ENCODE measurements at regions not wholly inside any gene's neighbourhood (a gene's known extent, or its start where the extent isn't known, plus 50 kb on each side); places are given as distances from the start of the nearest gene placed in this dataset.

DNA sequence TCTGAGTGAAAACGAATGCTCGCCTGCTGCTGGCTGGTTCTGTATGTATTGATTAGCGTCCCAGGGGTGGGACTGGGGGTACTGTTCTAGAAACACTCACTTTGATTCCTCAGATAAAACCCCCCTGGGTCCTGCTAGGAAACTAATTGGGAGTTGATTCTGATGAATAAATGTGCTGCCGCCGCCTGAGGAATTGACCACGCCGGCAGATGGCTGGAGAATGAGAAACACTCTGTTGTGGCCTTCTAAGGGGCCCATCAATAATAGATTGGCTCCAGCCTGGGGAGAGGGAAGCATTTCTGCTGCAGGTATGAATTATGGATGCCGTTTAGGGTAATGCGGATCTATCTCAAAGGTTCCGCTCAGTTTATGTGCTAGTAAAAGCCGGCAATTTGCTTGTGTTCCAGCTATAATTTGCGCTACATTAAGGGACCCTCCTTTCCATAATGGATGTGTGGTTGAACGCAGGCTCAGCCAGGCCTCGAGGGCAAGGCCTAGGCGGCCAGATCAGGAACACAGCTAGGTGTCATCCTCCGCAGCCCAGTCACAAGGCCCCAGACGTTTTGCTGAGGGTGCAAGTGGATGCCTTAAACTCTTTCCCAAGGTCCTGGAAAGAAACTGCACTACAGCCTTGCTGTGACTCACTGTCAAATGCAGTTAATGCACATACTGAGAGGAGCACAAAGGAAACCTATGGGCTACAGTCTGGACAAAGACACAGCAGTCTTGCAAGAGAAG lies 132.2 kb upstream of the HS3ST2 start:
- TF ChIP-seq CTCF (IDR thresholded peaks at IDR 0.05; ENCODE audit: borderline replicate concordance, control extremely low read depth, extremely low read depth, insufficient read depth, missing control alignments), result no peak
- in situ Hi-C loops (cut with MboI; ENCODE audit: low sequenced_read_pairs, unreplicated experiment), result no loop called here
- no peak for DNase-seq (ENCODE audit: low spot score)

GRCh38 chr16:22683258-22683657 lies 130.7 kb upstream of the HS3ST2 start:
- in situ Hi-C loops (cut with MboI; ENCODE audit: low sequenced_read_pairs, unreplicated experiment), result no loop called here
- DNase-seq (ENCODE audit: low spot score), result no peak
- no peak for TF ChIP-seq CTCF (IDR thresholded peaks at IDR 0.05; ENCODE audit: borderline replicate concordance, control extremely low read depth, extremely low read depth, insufficient read depth, missing control alignments)

GRCh38 chr16:22683730-22684573 lies 130.0 kb upstream of the HS3ST2 start:
- TF ChIP-seq CTCF (IDR thresholded peaks at IDR 0.05; ENCODE audit: borderline replicate concordance, control extremely low read depth, extremely low read depth, insufficient read depth, missing control alignments), result no peak
- DNase-seq (ENCODE audit: low spot score), result no peak
- in situ Hi-C loops (cut with MboI; ENCODE audit: low sequenced_read_pairs, unreplicated experiment), result no loop called here

GRCh38 chr16:22684574-22685458 lies 129.1 kb upstream of the HS3ST2 start:
- DNase-seq (ENCODE audit: low spot score), result no peak
- in situ Hi-C loops (cut with MboI; ENCODE audit: low sequenced_read_pairs, unreplicated experiment), result no loop called here
- no peak for TF ChIP-seq CTCF (IDR thresholded peaks at IDR 0.05; ENCODE audit: borderline replicate concordance, control extremely low read depth, extremely low read depth, insufficient read depth, missing control alignments)

DNA sequence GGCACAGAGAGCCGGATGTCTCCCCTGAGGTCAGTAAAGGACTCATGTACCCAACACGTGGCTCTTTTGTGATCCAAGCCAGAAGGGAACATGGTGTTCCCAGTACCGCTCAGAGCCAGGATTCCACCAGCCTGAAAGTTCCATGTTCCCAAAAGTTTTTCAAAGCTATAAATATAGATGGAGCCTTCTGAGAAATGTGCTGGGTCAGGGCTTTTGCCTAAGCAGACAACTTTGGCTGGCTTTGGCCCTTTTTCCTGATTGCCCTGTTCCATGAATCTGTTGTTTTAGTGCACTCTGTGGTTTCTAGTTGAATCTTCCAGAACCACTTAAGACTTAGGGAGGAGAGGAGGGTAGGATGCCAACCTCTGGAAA lies 128.5 kb upstream of the HS3ST2 start:
- no peak for DNase-seq (ENCODE audit: low spot score)
- in situ Hi-C loops (cut with MboI; ENCODE audit: low sequenced_read_pairs, unreplicated experiment), result no loop called here
- no peak for TF ChIP-seq CTCF (IDR thresholded peaks at IDR 0.05; ENCODE audit: borderline replicate concordance, control extremely low read depth, extremely low read depth, insufficient read depth, missing control alignments)

GRCh38 chr16:22687031-22687530 lies 126.9 kb upstream of the HS3ST2 start:
- in situ Hi-C loops (cut with MboI; ENCODE audit: low sequenced_read_pairs, unreplicated experiment), result no loop called here
- no peak for DNase-seq (ENCODE audit: low spot score)
- no peak for TF ChIP-seq CTCF (IDR thresholded peaks at IDR 0.05; ENCODE audit: borderline replicate concordance, control extremely low read depth, extremely low read depth, insufficient read depth, missing control alignments)
